Nephron (organoid): ENCODE measurements at regions not wholly inside any gene's neighbourhood (a gene's known extent, or its start where the extent isn't known, plus 50 kb on each side); places are given as distances from the start of the nearest gene placed in this dataset.
"Not testable (repeated sequence)": the region's sequence is repeated elsewhere in the genome, so short reads cannot be mapped to it uniquely, and the experiment has no call there.

Experiments
- H3K27ac Mint-ChIP-seq, 3 experiments: 2 replicates each; pipeline ENCODE4 v1.8.0; 2020; ENCODE audit warnings: mixed read lengths in 3 of 3, mild to moderate bottlenecking in 2 of 3, moderate library complexity in 1 of 3
- H3K27me3 Mint-ChIP-seq: 2 replicates; pipeline ENCODE4 v1.8.0; 2021; ENCODE audit warnings: low read depth, mild to moderate bottlenecking, moderate library complexity, mixed read lengths
- H3K36me3 Mint-ChIP-seq: 2 replicates; pipeline ENCODE4 v1.8.0; 2020; ENCODE audit warnings: low read depth, mixed read lengths
- H3K4me1 Mint-ChIP-seq: 2 replicates; pipeline ENCODE4 v1.8.0; 2020; ENCODE audit warnings: mixed read lengths
- H3K4me3 Mint-ChIP-seq, 3 experiments: 2 replicates each; pipeline ENCODE4 v1.8.0; 2020; ENCODE audit warnings: mild to moderate bottlenecking in 3 of 3, mixed read lengths in 3 of 3, moderate library complexity in 2 of 3
- H3K9me3 Mint-ChIP-seq: 2 replicates; pipeline ENCODE4 v1.8.0; 2020; ENCODE audit warnings: mixed read lengths
- TF ChIP-seq, protein P1 (sequence below), 3 experiments: fragments of 200-600 bp; sonication (generic); IDR thresholded peaks; one replicate each; pipeline ENCODE4 v1.5.0; 2021; ENCODE audit warnings: antibody characterized with exemption in 3 of 3; ENCODE audit not compliant: unreplicated experiment in 3 of 3

DNA sequence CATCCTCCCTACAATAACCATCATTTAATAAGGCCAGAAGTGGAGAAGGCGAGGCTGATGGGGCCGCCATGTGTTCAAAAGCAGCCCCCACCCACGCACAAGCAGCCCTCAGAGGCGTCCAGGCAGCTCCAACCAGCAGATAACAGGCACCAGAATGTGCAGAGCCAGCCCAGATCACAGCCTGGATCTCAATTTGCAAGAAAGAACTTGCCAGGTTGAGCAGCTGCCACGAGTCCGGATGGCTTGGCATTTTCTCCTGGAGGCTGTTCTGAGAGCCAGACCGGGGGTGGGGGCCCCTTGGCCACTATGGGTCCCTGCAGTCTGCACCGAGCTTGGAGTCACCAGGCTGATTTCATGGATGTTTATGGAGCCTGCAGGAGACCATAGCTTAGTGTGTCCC, 338.1 kb downstream of the PREX1 start:
- Mint-ChIP-seq H3K4me1 (peaks cover 61% of the 10 kb centered on the region), H3K4me3 (peak overlapping the region in 1 of 3 experiments; percentile 6), H3K27me3 (peaks cover 31% of the 10 kb centered on the region), H3K27ac (no peak overlapping the region), H3K9me3 (no peaks in the 10 kb centered on the region), H3K36me3 (no peaks in the 10 kb centered on the region)
- TF ChIP-seq, protein P1, sequence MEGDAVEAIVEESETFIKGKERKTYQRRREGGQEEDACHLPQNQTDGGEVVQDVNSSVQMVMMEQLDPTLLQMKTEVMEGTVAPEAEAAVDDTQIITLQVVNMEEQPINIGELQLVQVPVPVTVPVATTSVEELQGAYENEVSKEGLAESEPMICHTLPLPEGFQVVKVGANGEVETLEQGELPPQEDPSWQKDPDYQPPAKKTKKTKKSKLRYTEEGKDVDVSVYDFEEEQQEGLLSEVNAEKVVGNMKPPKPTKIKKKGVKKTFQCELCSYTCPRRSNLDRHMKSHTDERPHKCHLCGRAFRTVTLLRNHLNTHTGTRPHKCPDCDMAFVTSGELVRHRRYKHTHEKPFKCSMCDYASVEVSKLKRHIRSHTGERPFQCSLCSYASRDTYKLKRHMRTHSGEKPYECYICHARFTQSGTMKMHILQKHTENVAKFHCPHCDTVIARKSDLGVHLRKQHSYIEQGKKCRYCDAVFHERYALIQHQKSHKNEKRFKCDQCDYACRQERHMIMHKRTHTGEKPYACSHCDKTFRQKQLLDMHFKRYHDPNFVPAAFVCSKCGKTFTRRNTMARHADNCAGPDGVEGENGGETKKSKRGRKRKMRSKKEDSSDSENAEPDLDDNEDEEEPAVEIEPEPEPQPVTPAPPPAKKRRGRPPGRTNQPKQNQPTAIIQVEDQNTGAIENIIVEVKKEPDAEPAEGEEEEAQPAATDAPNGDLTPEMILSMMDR (IDR thresholded peaks at IDR 0.05; ENCODE audit: unreplicated experiment in 3 of 3): no peak

DNA sequence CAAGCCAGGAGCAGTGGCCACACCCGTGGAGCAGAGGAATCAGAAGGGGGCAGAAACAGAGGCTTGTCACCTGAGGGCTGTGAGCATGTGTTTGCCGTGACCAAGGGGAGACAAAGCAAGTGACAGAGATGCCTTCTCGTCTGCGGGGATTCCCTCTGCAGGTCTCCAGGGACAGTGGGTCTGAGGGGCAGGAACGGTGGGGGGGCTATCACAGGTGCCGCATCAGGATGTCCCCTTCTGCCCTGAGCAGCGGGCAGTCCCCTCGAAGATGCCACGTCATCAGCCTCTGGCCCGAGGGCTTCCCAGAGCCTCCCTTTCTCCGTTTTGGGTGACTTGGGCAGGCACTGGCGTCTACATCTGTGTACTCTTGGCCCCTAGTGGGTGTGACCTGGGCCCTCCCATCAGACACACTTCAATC, 338.7 kb downstream of the PREX1 start:
- no peak overlapping the region for H3K27ac Mint-ChIP-seq
- TF ChIP-seq, protein P1 (IDR thresholded peaks at IDR 0.05; ENCODE audit: unreplicated experiment in 3 of 3): no peak
- peak overlapping the region in 1 of 3 experiments; percentile 6 for H3K4me3 Mint-ChIP-seq
- peaks cover 61% of the 10 kb centered on the region for H3K4me1 Mint-ChIP-seq
- H3K9me3 Mint-ChIP-seq: no peaks in the 10 kb centered on the region
- H3K27me3 Mint-ChIP-seq: peaks cover 31% of the 10 kb centered on the region
- no peaks in the 10 kb centered on the region for H3K36me3 Mint-ChIP-seq

DNA sequence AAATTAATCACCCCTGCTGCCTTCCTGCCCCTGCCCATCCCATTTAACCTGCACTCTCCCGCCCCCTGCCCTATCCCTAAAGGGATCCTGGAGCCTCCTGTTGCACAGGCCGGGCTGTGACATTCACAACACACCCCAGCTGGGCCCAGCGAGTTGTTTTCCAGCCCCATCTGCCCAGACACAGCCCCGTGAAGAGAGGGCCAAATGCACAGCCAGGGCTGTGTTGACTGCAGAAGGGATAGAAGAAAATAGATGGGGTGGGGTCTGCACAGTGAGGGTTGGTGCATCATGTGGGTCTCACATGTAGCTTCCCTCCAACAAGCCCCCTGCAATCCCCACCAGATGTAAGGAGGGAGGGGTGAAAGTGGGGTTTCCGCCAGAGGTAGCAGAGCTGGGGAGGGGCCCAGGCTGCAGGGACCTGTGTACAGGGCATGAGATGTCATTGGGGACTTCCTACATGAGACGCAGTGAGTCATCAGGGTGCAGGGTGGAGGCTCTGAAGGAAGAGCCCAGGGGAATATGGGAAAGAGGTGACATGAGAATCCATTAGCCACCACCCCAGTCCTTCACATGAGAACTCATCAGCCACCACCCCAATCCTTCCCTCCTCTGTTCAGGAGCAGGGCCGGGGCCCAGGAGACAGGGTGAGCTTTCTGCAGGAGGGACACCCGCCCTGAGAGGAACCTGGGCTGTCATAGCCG, 339.3 kb downstream of the PREX1 start:
- Mint-ChIP-seq H3K4me1 (peaks cover 61% of the 10 kb centered on the region), H3K4me3 (peak overlapping the region in 1 of 3 experiments; percentile 12), H3K27me3 (peaks cover 33% of the 10 kb centered on the region)
- not testable (repeated sequence) for H3K27ac Mint-ChIP-seq, H3K9me3 Mint-ChIP-seq, H3K36me3 Mint-ChIP-seq

DNA sequence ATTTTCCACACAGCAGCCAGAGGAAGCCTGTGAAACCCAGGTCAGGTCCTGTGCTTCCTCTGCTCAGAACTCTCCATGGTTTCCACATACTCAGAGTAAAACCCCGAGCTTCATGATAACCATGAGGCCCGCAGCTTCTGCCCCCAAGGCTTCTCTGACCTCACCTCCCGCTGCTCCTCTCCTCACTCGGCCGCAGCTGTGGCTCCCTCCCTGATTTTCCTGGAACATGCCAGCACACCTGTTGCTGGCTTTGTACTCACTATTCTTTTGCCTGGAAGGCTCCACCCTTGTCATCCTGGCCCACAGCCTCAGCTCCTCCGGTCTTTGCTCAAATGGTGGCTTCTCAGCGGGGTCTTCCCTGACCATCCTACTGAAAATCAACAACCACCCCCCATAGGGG, 341.7 kb downstream of the PREX1 start:
- Mint-ChIP-seq H3K4me1 (peaks cover 57% of the 10 kb centered on the region), H3K9me3 (no peaks in the 10 kb centered on the region), H3K27ac (no peak overlapping the region), H3K4me3 (no peak overlapping the region), H3K36me3 (no peaks in the 10 kb centered on the region), H3K27me3 (peaks cover 39% of the 10 kb centered on the region)
- TF ChIP-seq, protein P1 (IDR thresholded peaks at IDR 0.05; ENCODE audit: unreplicated experiment in 3 of 3): no peak

DNA sequence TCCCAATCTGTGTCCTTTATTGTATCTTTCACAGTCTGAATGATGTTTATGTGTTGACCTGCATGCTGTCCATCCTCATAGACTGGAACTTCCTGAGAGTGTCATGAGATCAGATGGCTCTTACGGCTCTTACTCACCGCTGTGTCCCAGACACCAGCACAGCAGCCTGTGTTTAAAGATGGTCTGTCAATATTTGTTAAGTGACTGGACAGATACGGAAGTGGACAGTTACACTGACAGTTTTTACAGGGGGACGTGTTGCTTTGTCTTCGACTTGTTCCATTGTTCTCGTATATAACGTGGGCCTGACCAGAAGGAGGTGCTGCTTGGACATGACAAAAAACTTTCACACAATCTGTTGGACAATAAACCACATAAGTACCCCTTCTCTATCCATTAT, 342.6 kb downstream of the PREX1 start:
- H3K4me3 Mint-ChIP-seq, H3K27ac Mint-ChIP-seq, H3K36me3 Mint-ChIP-seq, H3K9me3 Mint-ChIP-seq: not testable (repeated sequence)
- Mint-ChIP-seq H3K4me1 (peaks cover 49% of the 10 kb centered on the region), H3K27me3 (peaks cover 41% of the 10 kb centered on the region)

DNA sequence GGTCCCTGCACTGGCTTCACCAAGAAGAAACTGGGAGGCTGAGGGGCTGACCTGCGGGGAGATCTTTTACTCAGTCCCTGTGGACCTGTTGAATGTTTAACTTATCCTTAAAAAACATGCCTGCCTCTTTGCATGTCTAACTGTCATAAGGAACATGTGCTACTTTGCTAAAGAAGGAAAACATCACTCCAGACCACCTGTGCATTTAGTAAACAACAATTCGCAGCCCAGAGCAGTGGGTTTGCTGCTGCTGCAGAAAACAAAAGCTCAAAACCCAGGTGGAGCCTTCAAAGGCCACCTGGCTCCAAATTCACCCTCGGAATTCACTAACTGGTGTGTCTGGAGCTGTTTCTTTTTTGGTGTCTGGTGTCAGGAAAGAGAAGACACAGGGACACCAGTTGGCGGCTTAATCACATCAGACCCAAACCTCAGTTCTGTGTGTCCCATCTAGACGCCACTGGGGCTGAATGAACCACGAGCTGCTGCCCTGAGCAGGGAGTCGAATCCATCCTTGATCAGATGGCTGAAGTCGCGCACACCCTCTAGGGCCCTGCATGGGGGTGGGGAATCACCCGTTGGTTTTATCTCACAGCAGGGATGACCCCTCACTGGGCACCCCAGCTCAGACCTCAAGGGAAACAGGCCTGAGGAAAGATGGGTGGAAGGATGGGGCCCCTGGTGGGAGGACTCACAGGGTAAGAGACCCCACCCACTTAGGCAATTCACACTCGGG, 344.3 kb downstream of the PREX1 start:
- Mint-ChIP-seq H3K36me3 (no peaks in the 10 kb centered on the region), H3K27me3 (peaks cover 32% of the 10 kb centered on the region), H3K4me3 (no peak overlapping the region), H3K4me1 (peaks cover 36% of the 10 kb centered on the region), H3K9me3 (no peaks in the 10 kb centered on the region), H3K27ac (no peak overlapping the region)
- TF ChIP-seq, protein P1 (IDR thresholded peaks at IDR 0.05; ENCODE audit: unreplicated experiment in 3 of 3): no peak

DNA sequence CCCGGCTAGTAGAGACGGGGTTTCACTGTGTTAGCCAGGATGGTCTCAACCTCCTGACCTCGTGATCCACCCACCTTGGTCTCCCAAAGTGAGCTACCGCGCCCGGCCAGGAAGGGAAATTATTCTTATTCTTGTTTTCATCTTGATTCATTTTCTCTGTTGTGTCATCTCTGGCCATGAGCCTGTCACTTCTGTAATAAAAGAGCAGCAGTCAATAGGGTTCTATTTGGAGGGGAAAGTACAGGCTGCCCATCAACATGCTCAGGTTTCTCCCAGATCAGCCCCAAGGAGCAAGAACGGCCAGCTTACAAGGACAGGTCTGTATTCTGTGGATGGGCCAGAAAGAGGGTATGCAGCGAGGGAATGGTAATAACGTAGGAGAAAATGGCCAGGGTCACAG, 345.0 kb downstream of the PREX1 start:
- H3K27ac Mint-ChIP-seq: no peak overlapping the region
- H3K4me3 Mint-ChIP-seq: no peak overlapping the region
- peaks cover 29% of the 10 kb centered on the region for H3K27me3 Mint-ChIP-seq
- no peaks in the 10 kb centered on the region for H3K9me3 Mint-ChIP-seq
- TF ChIP-seq, protein P1 (IDR thresholded peaks at IDR 0.05; ENCODE audit: unreplicated experiment in 3 of 3): no peak
- peaks cover 29% of the 10 kb centered on the region for H3K4me1 Mint-ChIP-seq
- no peaks in the 10 kb centered on the region for H3K36me3 Mint-ChIP-seq
